Activated CD8-positive, alpha-beta T cell treated with anti-CD3 and anti-CD28 coated beads, Interleukin-2, amount 10 ng/mL, durations not matched to agents 7 days and 5 days (primary cell): ENCODE measurements at regions not wholly inside any gene's neighbourhood (a gene's known extent, or its start where the extent isn't known, plus 50 kb on each side); places are given as distances from the start of the nearest gene placed in this dataset.

Experiments
- ATAC-seq: fragments of 150-1000 bp; cut with Tn5 transposase; one replicate; pipeline ENCODE4 v1.10.0; 2021; ENCODE audit warnings: moderate library complexity
- CTCF ChIA-PET: fragments of 350-600 bp; sonication (Branson Sonifier 250); formaldehyde crosslinking; loops from one replicate; lab custom pipeline; 2021; ENCODE audit warnings: antibody characterized with exemption; lab: Charles Lee
- POLR2A ChIA-PET: fragments of 350-600 bp; sonication (Branson Sonifier 250); formaldehyde crosslinking; loops from one replicate; lab custom pipeline; 2021; ENCODE audit warnings: antibody characterized with exemption; lab: Charles Lee
- DNase-seq: peaks from one replicate; pipeline ENCODE4 v3.0.0-alpha.2; 2020
- H3K27ac Mint-ChIP-seq: one replicate; pipeline ENCODE4 v1.8.0; 2021; ENCODE audit warnings: mild to moderate bottlenecking, mixed read lengths
- H3K27me3 Mint-ChIP-seq: one replicate; pipeline ENCODE4 v1.8.0; 2021; ENCODE audit warnings: low read depth, mixed read lengths
- H3K36me3 Mint-ChIP-seq: one replicate; pipeline ENCODE4 v1.8.0; 2021; ENCODE audit warnings: low read depth, mixed read lengths
- H3K4me1 Mint-ChIP-seq: one replicate; pipeline ENCODE4 v1.8.0; 2021; ENCODE audit warnings: low read depth, mixed read lengths
- H3K4me3 Mint-ChIP-seq: one replicate; pipeline ENCODE4 v1.8.0; 2021; ENCODE audit warnings: mild to moderate bottlenecking, mixed read lengths
- H3K9me3 Mint-ChIP-seq: one replicate; pipeline ENCODE4 v1.8.0; 2022; ENCODE audit warnings: mixed read lengths; ENCODE audit not compliant: insufficient read depth

DNA sequence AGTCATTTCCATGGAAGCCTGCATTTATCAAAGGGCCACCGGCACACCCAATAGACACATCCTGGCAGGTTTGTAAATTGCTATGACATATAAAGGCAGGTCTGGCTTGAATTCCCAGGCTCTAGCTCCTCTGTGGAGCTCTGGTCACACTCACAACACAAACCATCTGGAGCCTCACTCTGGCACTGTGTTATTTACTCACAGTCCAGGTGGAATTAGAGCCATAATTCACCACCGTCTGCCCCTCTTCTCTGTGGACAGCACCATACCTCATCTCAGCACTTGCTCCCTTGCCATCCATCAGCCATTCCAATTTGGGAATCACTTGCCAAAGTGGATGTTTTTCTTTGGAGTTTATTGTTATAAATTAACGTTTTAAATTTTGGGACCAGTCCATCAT lies 84.3 kb upstream of the OSR1 start:
- DNase-seq (no peak), ATAC-seq (no peak)
- Mint-ChIP-seq H3K9me3 (no peaks in the 10 kb centered on the region), H3K36me3 (no peaks in the 10 kb centered on the region), H3K4me3 (no peak overlapping the region), H3K27me3 (peaks cover 4% of the 10 kb centered on the region), H3K27ac (no peak overlapping the region), H3K4me1 (no peaks in the 10 kb centered on the region)
- ChIA-PET POLR2A (no interaction called here), CTCF (no interaction called here)

DNA sequence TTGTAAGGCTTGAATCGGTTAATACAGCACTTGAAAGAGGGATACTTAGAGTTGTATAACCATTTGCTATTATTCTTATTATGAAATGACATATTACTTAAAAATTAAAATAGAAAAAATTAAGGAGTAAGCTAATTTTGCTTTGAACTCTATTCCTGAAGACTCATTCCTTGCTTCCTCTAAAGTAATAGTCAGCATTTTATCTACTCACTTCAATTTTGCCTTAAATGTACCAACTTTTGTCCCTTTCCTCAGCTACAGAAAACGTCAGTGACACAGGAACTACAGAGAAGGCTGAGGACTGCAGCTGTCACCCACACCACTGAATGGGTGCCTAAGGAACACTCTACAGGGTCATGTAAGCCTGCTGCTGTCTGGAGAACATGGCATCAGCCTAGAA lies 80.7 kb upstream of the OSR1 start:
- ChIA-PET CTCF (no interaction called here), POLR2A (no interaction called here)
- DNase-seq: no peak
- ATAC-seq: no peak
- Mint-ChIP-seq H3K9me3 (no peaks in the 10 kb centered on the region), H3K4me1 (no peaks in the 10 kb centered on the region), H3K27ac (no peak overlapping the region), H3K36me3 (no peaks in the 10 kb centered on the region), H3K4me3 (no peak overlapping the region), H3K27me3 (peaks cover 12% of the 10 kb centered on the region)

DNA sequence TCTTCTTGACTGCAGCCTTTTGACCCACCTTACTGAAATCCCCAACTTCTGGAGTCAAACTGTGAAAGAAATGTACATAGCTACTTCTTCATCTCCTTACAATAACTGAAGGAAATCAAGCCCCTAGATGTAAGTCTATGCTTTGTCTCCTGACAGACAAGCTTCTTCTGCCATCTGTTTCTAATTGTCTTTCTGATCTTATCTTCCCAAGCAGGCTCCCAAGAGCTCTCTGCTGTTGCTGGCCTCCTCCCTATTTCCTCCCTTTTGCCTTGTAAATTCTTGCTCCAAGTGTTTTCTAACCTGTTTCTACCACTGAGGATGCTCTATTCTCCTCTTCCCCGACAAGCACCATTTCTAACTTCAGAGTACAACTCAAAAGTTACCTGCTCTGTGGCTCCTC lies 77.4 kb upstream of the OSR1 start:
- ATAC-seq (no peak), DNase-seq (no peak)
- no peaks in the 10 kb centered on the region for H3K36me3 Mint-ChIP-seq
- no peaks in the 10 kb centered on the region for H3K4me1 Mint-ChIP-seq
- no peaks in the 10 kb centered on the region for H3K9me3 Mint-ChIP-seq
- ChIA-PET POLR2A (no interaction called here), CTCF (no interaction called here)
- no peak overlapping the region for H3K4me3 Mint-ChIP-seq
- H3K27me3 Mint-ChIP-seq: peaks cover 14% of the 10 kb centered on the region
- no peak overlapping the region for H3K27ac Mint-ChIP-seq

DNA sequence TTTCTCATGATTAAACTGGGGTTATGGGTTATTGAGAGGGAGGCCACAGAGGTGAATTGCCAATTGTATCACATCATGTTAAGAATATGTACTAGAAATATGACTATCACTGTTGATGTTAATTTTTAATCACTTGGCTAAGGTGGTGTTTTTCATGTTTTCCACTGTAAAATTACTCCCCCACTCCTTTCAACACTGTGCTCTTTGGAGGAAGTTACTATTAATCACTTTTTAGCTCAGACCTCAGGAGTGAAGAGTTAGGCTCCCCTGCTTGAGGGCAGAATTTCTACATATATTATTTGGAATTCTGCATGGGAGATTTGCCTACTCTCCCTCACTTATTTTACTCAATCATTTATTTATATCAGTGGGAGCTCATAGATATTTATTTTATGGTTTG lies 76.0 kb upstream of the OSR1 start:
- H3K9me3 Mint-ChIP-seq: no peaks in the 10 kb centered on the region
- POLR2A ChIA-PET: no interaction called here

DNA sequence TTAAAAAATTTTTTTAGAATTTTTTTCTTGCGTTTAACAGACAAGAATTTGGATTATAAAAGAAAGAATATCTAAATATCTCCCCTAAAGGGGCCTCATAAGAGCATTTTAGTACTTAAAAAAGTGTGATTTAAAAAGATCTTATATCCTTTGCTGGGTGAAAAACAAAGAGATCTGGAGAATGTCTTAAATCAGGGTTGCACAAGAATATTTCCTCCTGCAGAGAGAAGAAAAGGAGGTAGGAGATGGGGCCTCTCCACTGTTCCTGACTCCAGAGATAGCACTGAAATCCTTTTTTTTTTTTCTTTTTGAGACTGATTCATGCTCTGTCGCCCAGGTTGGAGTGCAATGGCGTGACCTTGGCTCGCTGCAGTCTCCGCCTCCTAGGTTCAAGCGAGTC lies 68.5 kb upstream of the OSR1 start:
- Mint-ChIP-seq H3K4me1 (no peaks in the 10 kb centered on the region), H3K27me3 (peaks cover 8% of the 10 kb centered on the region), H3K4me3 (no peak overlapping the region), H3K36me3 (no peaks in the 10 kb centered on the region), H3K27ac (no peak overlapping the region), H3K9me3 (no peaks in the 10 kb centered on the region)
- no peak for ATAC-seq
- CTCF ChIA-PET: no interaction called here
- DNase-seq: no peak
- POLR2A ChIA-PET: no interaction called here

More for the DNA sequence above, 76.0 kb upstream of the OSR1 start:
- H3K27ac Mint-ChIP-seq: no peak overlapping the region
- ATAC-seq: no peak
- H3K27me3 Mint-ChIP-seq: peaks cover 16% of the 10 kb centered on the region
- H3K4me3 Mint-ChIP-seq: no peak overlapping the region
- no peaks in the 10 kb centered on the region for H3K4me1 Mint-ChIP-seq
- DNase-seq: no peak
- CTCF ChIA-PET: no interaction called here
- no peaks in the 10 kb centered on the region for H3K36me3 Mint-ChIP-seq

DNA sequence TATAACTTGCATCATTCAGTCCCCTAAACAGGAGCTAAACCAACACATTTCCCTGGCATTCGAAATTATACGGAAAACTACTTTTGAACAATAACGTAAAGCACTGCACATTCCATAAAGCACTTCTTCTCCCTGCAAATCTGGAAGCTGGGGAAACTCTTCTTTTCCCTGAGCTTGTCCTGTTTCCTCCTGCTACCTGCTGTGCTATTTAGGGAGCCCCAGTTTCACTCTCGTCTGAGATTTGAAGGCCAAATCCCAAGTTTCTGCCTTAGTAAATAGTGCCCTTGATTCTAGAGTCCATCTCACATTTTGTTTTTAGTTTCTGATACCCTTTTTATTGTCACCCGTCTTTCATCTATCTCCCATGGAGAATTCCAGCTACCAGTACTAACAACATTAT lies 67.7 kb upstream of the OSR1 start:
- Mint-ChIP-seq H3K4me3 (no peak overlapping the region), H3K9me3 (no peaks in the 10 kb centered on the region), H3K27ac (no peak overlapping the region), H3K36me3 (no peaks in the 10 kb centered on the region), H3K27me3 (peaks cover 10% of the 10 kb centered on the region), H3K4me1 (no peaks in the 10 kb centered on the region)
- POLR2A ChIA-PET: no interaction called here
- no peak for DNase-seq
- CTCF ChIA-PET: no interaction called here
- no peak for ATAC-seq

DNA sequence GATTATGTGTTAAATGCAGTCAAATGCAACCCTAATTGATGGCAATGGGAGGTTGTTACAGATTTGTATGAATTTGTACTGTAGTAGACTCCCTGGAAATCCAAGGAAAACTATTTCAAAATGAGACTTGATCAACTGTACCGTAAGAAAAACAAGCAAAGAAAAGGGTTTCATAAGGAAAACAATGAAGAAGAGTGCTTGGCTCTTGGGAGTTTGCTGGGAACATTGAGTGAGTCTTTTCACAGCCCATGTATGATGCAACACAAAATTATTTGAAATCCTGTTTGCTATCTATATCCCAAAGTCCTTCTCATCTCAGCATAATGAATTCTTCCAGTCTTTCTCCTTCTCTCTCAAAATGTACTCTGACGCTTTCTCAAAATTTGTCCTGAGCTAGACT lies 67.0 kb upstream of the OSR1 start:
- CTCF ChIA-PET: no interaction called here
- DNase-seq (no peak), ATAC-seq (no peak)
- no peaks in the 10 kb centered on the region for H3K4me1 Mint-ChIP-seq
- no peak overlapping the region for H3K4me3 Mint-ChIP-seq
- H3K27ac Mint-ChIP-seq: no peak overlapping the region
- peaks cover 10% of the 10 kb centered on the region for H3K27me3 Mint-ChIP-seq
- POLR2A ChIA-PET: no interaction called here
- H3K9me3 Mint-ChIP-seq: no peaks in the 10 kb centered on the region
- no peaks in the 10 kb centered on the region for H3K36me3 Mint-ChIP-seq

DNA sequence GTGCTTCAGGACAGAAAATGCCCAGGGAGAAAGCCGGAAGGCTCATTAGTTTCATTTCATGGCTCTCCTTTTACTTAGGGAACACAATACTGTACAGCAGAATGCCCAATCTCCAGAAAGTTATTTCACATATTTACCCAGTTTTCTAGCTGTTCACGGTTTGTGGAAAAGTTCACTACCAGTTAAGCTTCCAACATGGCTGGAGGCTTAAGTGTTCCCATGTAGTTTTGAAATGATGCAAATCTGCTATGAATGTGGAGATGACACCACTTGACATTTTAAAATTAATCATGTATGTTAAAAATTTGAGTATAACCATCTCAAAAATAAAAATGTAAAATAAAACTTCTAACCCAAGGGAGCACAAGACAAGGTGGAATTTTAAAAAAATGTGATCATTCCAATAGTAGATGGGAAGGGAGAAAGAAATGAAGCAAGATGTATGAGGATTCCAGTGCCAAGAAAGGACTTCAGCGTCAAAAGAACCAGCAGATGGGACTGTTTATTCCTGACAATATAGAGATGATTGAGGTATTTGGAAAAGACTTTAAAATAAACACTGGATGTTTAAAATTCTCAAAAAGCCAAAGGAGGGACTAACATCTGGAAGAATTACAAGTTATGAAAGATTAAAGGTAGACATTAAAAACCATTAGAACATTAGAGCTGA lies 60.9 kb upstream of the OSR1 start:
- no peaks in the 10 kb centered on the region for H3K36me3 Mint-ChIP-seq
- no peak for DNase-seq
- H3K27ac Mint-ChIP-seq: no peak overlapping the region
- POLR2A ChIA-PET: no interaction called here
- ATAC-seq: no peak
- CTCF ChIA-PET: no interaction called here
- no peak overlapping the region for H3K4me3 Mint-ChIP-seq
- peaks cover 3% of the 10 kb centered on the region for H3K27me3 Mint-ChIP-seq
- H3K4me1 Mint-ChIP-seq: no peaks in the 10 kb centered on the region
- H3K9me3 Mint-ChIP-seq: no peaks in the 10 kb centered on the region

DNA sequence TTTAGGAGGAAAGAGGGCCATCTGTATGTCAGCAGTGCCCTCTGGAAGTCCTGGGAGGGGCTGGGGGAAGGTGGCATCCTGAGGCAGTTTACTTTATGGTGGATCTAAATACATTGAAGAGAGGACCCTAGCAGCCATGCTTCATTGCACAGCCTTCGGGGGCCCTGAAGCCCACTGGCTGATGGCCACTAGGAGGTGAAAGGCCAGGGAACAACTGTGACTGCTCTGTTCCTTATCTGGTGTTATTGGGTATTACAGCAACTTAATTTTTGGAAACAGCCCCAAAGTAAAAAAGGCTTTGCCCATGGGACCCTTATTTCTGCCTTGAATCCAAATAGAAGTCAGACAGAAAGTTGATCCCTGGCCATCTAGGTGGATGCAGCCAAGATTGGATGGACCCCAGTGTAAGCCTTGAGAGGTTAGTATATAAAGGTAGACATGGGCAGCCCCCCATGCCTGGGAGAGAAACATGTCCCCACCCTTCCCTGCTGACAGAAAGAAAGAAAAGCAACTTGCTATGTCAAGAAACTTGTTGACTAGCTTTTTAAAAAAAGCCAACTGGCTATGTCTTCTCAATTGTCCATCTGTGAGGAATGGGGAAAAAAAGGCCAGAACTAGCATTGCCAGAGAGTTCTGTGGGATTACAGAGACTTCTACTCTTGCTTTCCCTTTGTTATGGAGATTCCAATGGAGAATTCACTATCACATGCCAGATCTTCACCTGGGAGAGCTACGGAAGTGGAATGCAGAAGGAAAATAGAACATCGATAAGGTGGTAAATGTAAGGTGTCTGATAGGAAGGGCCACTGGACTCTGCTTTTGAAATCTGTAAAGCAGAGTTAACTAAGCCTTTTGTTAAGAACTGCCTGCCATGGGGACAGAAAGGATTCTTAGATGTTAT lies 58.6 kb upstream of the OSR1 start:
- H3K36me3 Mint-ChIP-seq: no peaks in the 10 kb centered on the region
- CTCF ChIA-PET: no interaction called here
- peaks cover 3% of the 10 kb centered on the region for H3K27me3 Mint-ChIP-seq
- H3K27ac Mint-ChIP-seq: no peak overlapping the region
- H3K9me3 Mint-ChIP-seq: no peaks in the 10 kb centered on the region
- H3K4me1 Mint-ChIP-seq: no peaks in the 10 kb centered on the region
- DNase-seq (no peak), ATAC-seq (no peak)
- no peak overlapping the region for H3K4me3 Mint-ChIP-seq
- POLR2A ChIA-PET: no interaction called here

DNA sequence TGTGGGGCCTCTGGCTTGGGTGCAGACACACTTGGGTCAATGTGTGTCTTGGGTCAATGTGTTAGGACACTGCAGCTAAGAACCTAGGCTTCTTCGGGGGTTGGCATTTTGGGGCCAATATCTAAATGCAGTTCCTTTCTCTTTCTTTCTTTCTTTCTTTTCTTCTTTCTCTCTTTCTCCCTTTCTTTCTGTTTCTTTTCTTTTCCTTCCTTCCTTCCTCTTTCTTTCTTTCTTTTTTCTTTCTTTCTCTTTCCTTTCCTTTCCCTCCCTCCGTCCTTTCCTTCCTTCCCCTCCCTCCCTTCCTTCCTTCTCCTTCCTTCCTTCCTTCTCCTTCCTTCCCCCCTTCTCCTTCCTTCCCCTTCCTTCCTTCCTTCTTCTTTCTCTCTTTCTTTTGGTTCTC lies 57.7 kb upstream of the OSR1 start:
- ChIA-PET CTCF (no interaction called here), POLR2A (no interaction called here)
- Mint-ChIP-seq H3K27me3 (no peaks in the 10 kb centered on the region), H3K27ac (no peak overlapping the region), H3K9me3 (no peaks in the 10 kb centered on the region), H3K36me3 (no peaks in the 10 kb centered on the region), H3K4me1 (no peaks in the 10 kb centered on the region), H3K4me3 (no peak overlapping the region)
- ATAC-seq (no peak), DNase-seq (no peak)

DNA sequence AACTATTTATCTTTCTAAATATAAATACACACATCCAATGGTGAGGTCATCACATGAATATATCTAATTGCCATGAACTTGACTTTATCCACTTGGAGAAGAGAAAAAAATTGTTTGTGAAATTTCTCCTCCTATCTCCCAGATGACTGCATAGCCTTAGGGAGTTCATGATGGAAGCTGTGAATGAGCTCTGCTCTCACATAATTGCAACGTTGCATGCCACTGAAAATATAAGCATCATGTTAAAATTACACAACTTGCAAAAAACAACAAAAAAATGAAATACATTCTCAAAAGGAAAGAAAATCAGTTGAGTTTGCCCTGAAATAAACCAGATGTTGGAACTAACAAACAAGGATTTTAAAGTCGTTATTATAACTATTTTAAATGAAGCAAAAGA lies 50.6 kb upstream of the OSR1 start:
- DNase-seq: no peak
- Mint-ChIP-seq H3K4me3 (no peak overlapping the region), H3K27me3 (peaks cover 6% of the 10 kb centered on the region), H3K36me3 (no peaks in the 10 kb centered on the region), H3K4me1 (no peaks in the 10 kb centered on the region), H3K27ac (no peak overlapping the region), H3K9me3 (no peaks in the 10 kb centered on the region)
- POLR2A ChIA-PET: no interaction called here
- ATAC-seq: no peak
- CTCF ChIA-PET: no interaction called here

DNA sequence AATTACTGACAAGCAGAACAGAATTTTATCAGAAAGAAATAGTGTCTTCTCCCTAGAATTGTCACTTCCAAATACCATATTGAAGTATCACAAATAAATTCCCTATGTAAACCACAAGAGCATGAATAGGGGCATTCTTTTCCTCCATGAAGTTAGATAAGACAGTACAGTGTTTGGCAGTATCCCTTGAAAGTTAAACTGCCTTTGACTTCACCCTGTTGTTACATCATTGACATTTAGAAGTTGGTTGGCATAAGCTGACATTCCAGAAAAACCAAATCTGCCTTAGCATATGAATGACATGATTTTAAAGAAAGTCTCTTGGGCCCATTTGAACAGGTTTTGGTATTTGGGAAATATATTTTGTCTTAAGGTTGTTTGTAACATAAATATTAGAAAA lies 50.2 kb upstream of the OSR1 start:
- ATAC-seq (no peak), DNase-seq (no peak)
- Mint-ChIP-seq H3K27ac (no peak overlapping the region), H3K4me1 (no peaks in the 10 kb centered on the region), H3K36me3 (no peaks in the 10 kb centered on the region), H3K4me3 (no peak overlapping the region), H3K9me3 (no peaks in the 10 kb centered on the region), H3K27me3 (peaks cover 6% of the 10 kb centered on the region)
- CTCF ChIA-PET: no interaction called here
- POLR2A ChIA-PET: no interaction called here
